GM12878 (cell line): ENCODE measurements at regions not wholly inside any gene's neighbourhood (a gene's known extent, or its start where the extent isn't known, plus 50 kb on each side); places are given as distances from the start of the nearest gene placed in this dataset.

ENCODE experiments used
- ATAC-seq: fragments of 200-7000 bp; cut with Tn5 transposase; 3 replicates; pipeline ENCODE4 v1.9.1; 2020; ENCODE audit warnings: mild to moderate bottlenecking, moderate library complexity
- BruUV-seq: library from RNA; stranded (reverse); fragments of 400-500 nt; replicated peaks from 2 replicates; lab custom pipeline; 2021; lab: Mats Ljungman, UMichigan
- CTCF ChIA-PET: fragments of 300-600 bp; sonication (Branson Sonifier 250); formaldehyde crosslinking; extraction: SDS; loops from one replicate; lab custom pipeline; 2021; ENCODE audit warnings: inconsistent platforms; lab: Yijun Ruan, JAX
- POLR2A ChIA-PET: fragments of 350-600 bp; formaldehyde crosslinking; extraction: SDS; loops from one replicate; lab custom pipeline; 2021; ENCODE audit warnings: inconsistent platforms; lab: Charles Lee
- RAD21 ChIA-PET: fragments of 300-600 bp; sonication (Branson Sonifier 250); formaldehyde crosslinking; loops from one replicate; lab custom pipeline; 2023; ENCODE audit warnings: antibody characterized with exemption; ENCODE audit not compliant: unreplicated experiment; lab: Charles Lee
- SMC1A ChIA-PET: fragments of 300-600 bp; sonication (Branson Sonifier 250); formaldehyde crosslinking; loops from one replicate; lab custom pipeline; 2023; ENCODE audit not compliant: unreplicated experiment, uncharacterized antibody; lab: Charles Lee
- DNase-seq: peaks from one replicate; pipeline ENCODE4 v3.0.0-alpha.2; 2011; ENCODE audit warnings: low read depth, low spot score
- FAIRE-seq: peaks from 3 replicates; lab custom pipeline; 2011; peaks lifted over from hg19 to GRCh38; lab: Jason Lieb, UNC
- H2AFZ ChIP-seq: 2 replicates; pipeline ENCODE4 v1.6.0; 2011; ENCODE audit warnings: low read depth, low read length, control low read depth; ENCODE audit not compliant: control insufficient read depth
- H3K27ac ChIP-seq: 2 replicates; pipeline ENCODE4 v1.5.1; 2011; ENCODE audit warnings: control low read depth; ENCODE audit not compliant: control insufficient read depth, insufficient read depth
- H3K27me3 ChIP-seq, 2 experiments: replicated peaks in 1 of 2; 2 replicates each; pipeline versions ENCODE4 v1.6.0 to v1.6.1; 2011; ENCODE audit warnings: low read length in 1 of 2; ENCODE audit not compliant: control insufficient read depth in 2 of 2, insufficient read depth in 2 of 2
- H3K36me3 ChIP-seq, 2 experiments: 2 replicates each; pipeline ENCODE4 v1.5.1; 2011; ENCODE audit warnings: low read length in 1 of 2; ENCODE audit not compliant: control insufficient read depth in 2 of 2, insufficient read depth in 2 of 2
- H3K4me1 ChIP-seq: 2 replicates; pipeline ENCODE4 v1.6.1; 2011; ENCODE audit warnings: mild to moderate bottlenecking, low read length, moderate library complexity, mixed read lengths; ENCODE audit not compliant: control insufficient read depth, insufficient read depth
- H3K4me2 ChIP-seq: 2 replicates; pipeline ENCODE4 v1.6.0; 2011; ENCODE audit warnings: control low read depth; ENCODE audit not compliant: control insufficient read depth, insufficient read depth
- H3K4me3 ChIP-seq: fragments of 200-600 bp; sonication (generic); 2 replicates; pipeline ENCODE4 v1.5.1; 2016
- H3K79me2 ChIP-seq: 2 replicates; pipeline ENCODE4 v1.6.0; 2011; ENCODE audit warnings: low read length; ENCODE audit not compliant: control insufficient read depth, insufficient read depth
- H3K9ac ChIP-seq: 2 replicates; pipeline ENCODE4 v1.8.0; 2011; ENCODE audit warnings: low read length, control low read depth, mixed read lengths; ENCODE audit not compliant: control insufficient read depth, insufficient read depth
- H3K9me3 ChIP-seq: replicated peaks from 3 replicates; pipeline ENCODE4 v1.5.1; 2011; ENCODE audit warnings: mild to moderate bottlenecking, low read length; ENCODE audit not compliant: control insufficient read depth, insufficient read depth
- H4K20me1 ChIP-seq: 2 replicates; pipeline ENCODE4 v1.6.0; 2011; ENCODE audit not compliant: control insufficient read depth, insufficient read depth
- CBX5 ChIP-seq: sonication (generic); IDR thresholded peaks from 2 replicates; pipeline ENCODE4 v1.6.1; 2016; ENCODE audit warnings: low read depth, moderate library complexity, mild to moderate bottlenecking, inconsistent platforms
- EGR1 ChIP-seq, 2 experiments: IDR thresholded peaks; 1 replicate in 1 of 2; 2 replicates in 1 of 2; pipeline ENCODE4 v1.6.1; 2011 to 2012; ENCODE audit warnings: low read depth in 2 of 2, low read length in 2 of 2, borderline replicate concordance in 1 of 2, mild to moderate bottlenecking in 1 of 2, moderate library complexity in 1 of 2
- HDAC2 ChIP-seq: fragments of 200-600 bp; sonication (generic); IDR thresholded peaks from 2 replicates; pipeline ENCODE4 v1.6.1; 2017
- HDAC6 ChIP-seq: fragments of 200-600 bp; sonication (generic); IDR thresholded peaks from one replicate; pipeline ENCODE4 v1.8.0; 2017; ENCODE audit warnings: antibody characterized with exemption; ENCODE audit not compliant: unreplicated experiment
- MEF2A ChIP-seq: IDR thresholded peaks from 2 replicates; pipeline ENCODE4 v1.6.1; 2011; ENCODE audit warnings: low read depth, mild to moderate bottlenecking, low read length, moderate library complexity; ENCODE audit not compliant: insufficient read depth
- NBN ChIP-seq: fragments of 450-650 bp; IDR thresholded peaks from 2 replicates; pipeline ENCODE4 v1.6.1; 2016
- NR2F1 ChIP-seq: fragments of 450-650 bp; conservative IDR thresholded peaks from 2 replicates; pipeline ENCODE4 v1.6.1; 2017; ENCODE audit warnings: mild to moderate bottlenecking
- RB1 ChIP-seq: fragments of 450-650 bp; formaldehyde crosslinking; IDR thresholded peaks from 2 replicates; pipeline ENCODE4 v1.6.1; 2017; ENCODE audit warnings: mild to moderate bottlenecking, borderline replicate concordance
- RCOR1 ChIP-seq: conservative IDR thresholded peaks from 2 replicates; pipeline ENCODE4 v1.6.1; 2012; ENCODE audit warnings: low read depth, low read length, improper control_type of control experiment
- SIN3A ChIP-seq: IDR thresholded peaks from 2 replicates; pipeline ENCODE4 v1.6.1; 2012; ENCODE audit warnings: low read depth, low read length, improper control_type of control experiment
- STAT3 ChIP-seq: IDR thresholded peaks from 2 replicates; pipeline ENCODE4 v1.6.1; 2011; ENCODE audit warnings: low read depth, low read length, improper control_type of control experiment
- TBL1XR1 ChIP-seq: IDR thresholded peaks from 2 replicates; pipeline ENCODE4 v1.6.1; 2012; ENCODE audit warnings: low read depth, low read length, improper control_type of control experiment
- TCF3 ChIP-seq: IDR thresholded peaks from 2 replicates; pipeline ENCODE4 v1.6.1; 2012; ENCODE audit warnings: low read depth, mild to moderate bottlenecking, low read length, borderline replicate concordance; ENCODE audit not compliant: insufficient read depth
- ZNF384 ChIP-seq: IDR thresholded peaks from 2 replicates; pipeline ENCODE4 v1.6.1; 2012; ENCODE audit warnings: low read depth, mild to moderate bottlenecking, low read length, improper control_type of control experiment, borderline replicate concordance
- WGBS: methylation state at CpG from one replicate; pipeline ENCODE4 v1.1.6; 2016; ENCODE audit warnings: low lambda C conversion rate; ENCODE audit not compliant: insufficient replicate concordance, insufficient coverage; ENCODE audit errors: missing lambda C conversion rate; 5-methylcytosine and 5-hydroxymethylcytosine counted together
- in situ Hi-C: fragments of 300-500 bp; cut with MboI; formaldehyde crosslinking; loops from 9 replicates; pipeline ENCODE4 v1.14.3; 2018; ENCODE audit warnings: mixed read lengths
- intact Hi-C: fragments of 100-400 bp; cut with micrococcal nuclease; formaldehyde crosslinking; loops from one replicate; pipeline ENCODE4 v1.14.2; 2022; ENCODE audit not compliant: unreplicated experiment
- TF ChIP-seq, protein P1 (sequence below): IDR thresholded peaks from 2 replicates; pipeline ENCODE4 v1.6.1; 2012; ENCODE audit warnings: low read depth, low read length, improper control_type of control experiment
- TF ChIP-seq, protein P2 (sequence below): fragments of 450-650 bp; IDR thresholded peaks from 2 replicates; pipeline ENCODE4 v1.6.1; 2017; ENCODE audit warnings: low read depth, mild to moderate bottlenecking, moderate library complexity

DNA sequence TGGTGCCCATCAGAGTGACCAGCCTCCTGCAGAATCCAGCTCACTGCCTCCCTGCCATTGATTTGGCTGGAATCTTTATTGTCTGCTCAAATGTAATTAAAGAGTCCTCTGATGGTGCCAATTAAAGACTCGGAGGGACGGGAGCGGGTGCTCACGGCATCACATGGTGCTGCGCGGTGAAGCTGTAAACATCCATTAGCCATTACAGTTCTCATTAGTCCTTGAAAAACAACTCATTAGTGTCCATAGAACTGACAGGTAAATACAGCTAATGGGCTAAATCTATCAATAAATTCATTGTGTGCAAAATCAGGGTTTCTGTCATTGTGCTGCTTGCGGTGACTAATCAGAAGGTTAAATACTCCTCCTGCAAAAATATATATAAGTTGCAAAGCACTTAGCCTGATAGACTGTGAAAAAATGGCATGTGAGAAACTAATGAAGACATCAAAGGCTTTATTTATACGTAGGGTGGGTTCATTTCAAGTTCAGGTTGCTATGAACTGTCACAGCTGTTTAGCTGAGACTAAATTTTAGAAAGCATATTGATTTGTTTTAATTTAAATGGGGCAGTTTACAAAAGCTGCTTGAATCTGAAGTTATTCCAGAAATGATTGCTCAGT is 289.8 kb upstream of the POU3F1 start:
- in situ Hi-C loops = no loop called here
- H3K4me2 ChIP-seq = no peak overlapping the region
- no TSS peak for BruUV-seq
- no peak for DNase-seq
- 78% methylated on average over 8 of the region's 8 CpGs for WGBS
- peaks cover 0 to 1% of the 10 kb centered on the region in 2 experiments; a peak in 3 of 4 replicates for H3K27me3 ChIP-seq
- H3K4me3 ChIP-seq = no peak overlapping the region
- H3K9me3 ChIP-seq = no peaks in the 10 kb centered on the region
- intact Hi-C loops = no loop called here
- TF ChIP-seq EGR1 (IDR thresholded peaks at IDR 0.05; ENCODE audit: borderline replicate concordance in 1 of 2, low read depth in 2 of 2, low read length in 2 of 2) (no peak), RB1 (no peak)
- no peaks in the 10 kb centered on the region for H3K4me1 ChIP-seq
- CTCF ChIA-PET = no interaction called here
- no peaks in the 10 kb centered on the region for H3K79me2 ChIP-seq
- no peak overlapping the region for H3K9ac ChIP-seq
- POLR2A ChIA-PET = no interaction called here
- H3K27ac ChIP-seq = no peak overlapping the region
- H3K36me3 ChIP-seq = no peaks in the 10 kb centered on the region
- FAIRE-seq = no peak
- no peaks in the 10 kb centered on the region for H4K20me1 ChIP-seq
- no peak for ATAC-seq
- H2AFZ ChIP-seq = no peak overlapping the region
- RAD21 ChIA-PET = no interaction called here
- SMC1A ChIA-PET = no interaction called here

DNA sequence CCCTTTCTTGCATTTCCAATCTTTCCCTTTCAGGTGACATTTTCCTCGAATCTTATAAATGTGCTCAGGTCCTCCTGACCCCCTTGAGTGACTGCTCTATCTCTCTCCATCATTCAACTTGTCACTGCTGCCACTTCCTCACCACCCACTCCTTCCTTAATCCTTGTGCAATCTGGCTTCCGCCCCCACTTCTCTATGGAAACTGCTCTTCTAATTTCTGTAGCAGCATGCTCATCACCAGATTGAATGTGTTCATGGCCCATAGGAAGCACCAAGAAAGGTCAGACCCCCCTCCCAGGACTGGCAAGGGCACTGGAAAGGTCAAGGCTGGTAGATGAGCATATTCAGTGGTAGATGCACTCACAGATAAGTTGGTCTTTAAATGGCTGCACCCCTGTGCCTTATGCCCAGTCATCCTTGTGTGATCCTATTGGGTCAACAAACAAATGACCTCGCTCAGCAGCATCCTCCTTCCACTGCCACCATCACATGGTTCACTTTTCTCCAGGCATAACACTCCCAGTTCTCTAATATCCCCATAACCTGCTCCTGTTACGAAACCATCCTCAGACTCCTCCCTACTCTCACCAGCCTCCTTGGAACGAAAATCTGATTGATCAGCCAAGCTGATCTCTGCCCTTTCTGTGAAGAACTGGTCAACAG is 288.5 kb upstream of the POU3F1 start:
- no peak for ATAC-seq
- SMC1A ChIA-PET = no interaction called here
- Histone ChIP-seq H3K4me2 (no peak overlapping the region), H3K27ac (no peak overlapping the region), H3K9me3 (no peaks in the 10 kb centered on the region), H3K27me3 (peaks cover 0 to 1% of the 10 kb centered on the region in 2 experiments; a peak in 3 of 4 replicates), H3K4me3 (no peak overlapping the region), H3K9ac (no peak overlapping the region), H2AFZ (no peak overlapping the region), H4K20me1 (no peaks in the 10 kb centered on the region), H3K36me3 (no peaks in the 10 kb centered on the region), H3K79me2 (no peaks in the 10 kb centered on the region), H3K4me1 (no peaks in the 10 kb centered on the region)
- RAD21 ChIA-PET = no interaction called here
- in situ Hi-C loops (no loop called here), intact Hi-C loops (no loop called here)
- CTCF ChIA-PET = no interaction called here
- BruUV-seq = no TSS peak
- no peak for FAIRE-seq
- no peak for DNase-seq
- WGBS = 13% methylated on average over 5 of the region's 5 CpGs
- POLR2A ChIA-PET = no interaction called here
- TF ChIP-seq SIN3A (no peak), ZNF384 (no peak), RCOR1 (no peak), NBN (no peak), TBL1XR1 (no peak), HDAC2 (no peak), HDAC6 (no peak), TCF3 (no peak), NR2F1 (no peak), CBX5 (no peak), MEF2A (no peak), STAT3 (no peak)
- TF ChIP-seq, protein P1, sequence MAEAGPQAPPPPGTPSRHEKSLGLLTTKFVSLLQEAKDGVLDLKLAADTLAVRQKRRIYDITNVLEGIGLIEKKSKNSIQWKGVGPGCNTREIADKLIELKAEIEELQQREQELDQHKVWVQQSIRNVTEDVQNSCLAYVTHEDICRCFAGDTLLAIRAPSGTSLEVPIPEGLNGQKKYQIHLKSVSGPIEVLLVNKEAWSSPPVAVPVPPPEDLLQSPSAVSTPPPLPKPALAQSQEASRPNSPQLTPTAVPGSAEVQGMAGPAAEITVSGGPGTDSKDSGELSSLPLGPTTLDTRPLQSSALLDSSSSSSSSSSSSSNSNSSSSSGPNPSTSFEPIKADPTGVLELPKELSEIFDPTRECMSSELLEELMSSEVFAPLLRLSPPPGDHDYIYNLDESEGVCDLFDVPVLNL = no peak
- TF ChIP-seq, protein P2, sequence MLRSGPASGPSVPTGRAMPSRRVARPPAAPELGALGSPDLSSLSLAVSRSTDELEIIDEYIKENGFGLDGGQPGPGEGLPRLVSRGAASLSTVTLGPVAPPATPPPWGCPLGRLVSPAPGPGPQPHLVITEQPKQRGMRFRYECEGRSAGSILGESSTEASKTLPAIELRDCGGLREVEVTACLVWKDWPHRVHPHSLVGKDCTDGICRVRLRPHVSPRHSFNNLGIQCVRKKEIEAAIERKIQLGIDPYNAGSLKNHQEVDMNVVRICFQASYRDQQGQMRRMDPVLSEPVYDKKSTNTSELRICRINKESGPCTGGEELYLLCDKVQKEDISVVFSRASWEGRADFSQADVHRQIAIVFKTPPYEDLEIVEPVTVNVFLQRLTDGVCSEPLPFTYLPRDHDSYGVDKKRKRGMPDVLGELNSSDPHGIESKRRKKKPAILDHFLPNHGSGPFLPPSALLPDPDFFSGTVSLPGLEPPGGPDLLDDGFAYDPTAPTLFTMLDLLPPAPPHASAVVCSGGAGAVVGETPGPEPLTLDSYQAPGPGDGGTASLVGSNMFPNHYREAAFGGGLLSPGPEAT = no peak
